ENCODE measurements at regions not wholly inside any gene's neighbourhood (a gene's known extent, or its start where the extent isn't known, plus 50 kb on each side); places are given as distances from the start of the nearest gene placed in this dataset.

DNA sequence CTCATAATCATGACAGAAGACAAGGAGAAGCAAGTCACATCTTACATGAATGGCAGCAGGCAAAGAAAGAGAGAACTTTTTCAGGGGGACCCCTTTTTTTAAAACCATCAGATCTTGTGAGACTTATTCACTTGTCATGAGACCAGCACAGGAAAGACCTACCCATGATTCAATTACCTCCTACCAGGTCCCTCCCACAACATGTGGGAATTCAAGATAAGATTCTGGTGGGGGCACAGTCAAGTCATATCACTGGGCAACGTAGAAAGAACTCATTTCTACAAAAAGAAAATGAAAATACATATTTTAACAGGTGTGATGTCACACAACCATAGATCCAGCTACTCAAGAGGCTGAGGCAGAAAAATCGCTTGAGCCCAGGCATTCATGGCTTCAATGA is 304.1 kb downstream of the IPMK start:
- Histone ChIP-seq H3K9me2 (ENCODE audit: insufficient read depth) (peaks cover 4% of the 10 kb centered on the region; the same call in 1 of the 2 replicates), H3K27me3 (ENCODE audit: insufficient read depth) (no peaks in the 10 kb centered on the region), H4K20me1 (replicated peaks; ENCODE audit: insufficient read depth) (no peaks in the 10 kb centered on the region), H3K27ac (ENCODE audit: low read depth) (no peak overlapping the region), H3F3A (replicated peaks; ENCODE audit: low read depth) (no peaks in the 10 kb centered on the region), H2AFZ (no peak overlapping the region), H3K4me1 (ENCODE audit: insufficient read depth) (no peaks in the 10 kb centered on the region), H3K4me2 (no peak overlapping the region), H3K36me3 (ENCODE audit: insufficient read depth) (no peaks in the 10 kb centered on the region), H3K79me2 (replicated peaks; ENCODE audit: insufficient read depth) (no peaks in the 10 kb centered on the region), H3K4me3 (no peak overlapping the region)
- no peaks in the 10 kb centered on the region for H3K36me3 Mint-ChIP-seq (ENCODE audit: low read depth)
- DNase-seq (ENCODE audit: low spot score) (no peak), ATAC-seq (no peak)
- TF ChIP-seq, protein P1, sequence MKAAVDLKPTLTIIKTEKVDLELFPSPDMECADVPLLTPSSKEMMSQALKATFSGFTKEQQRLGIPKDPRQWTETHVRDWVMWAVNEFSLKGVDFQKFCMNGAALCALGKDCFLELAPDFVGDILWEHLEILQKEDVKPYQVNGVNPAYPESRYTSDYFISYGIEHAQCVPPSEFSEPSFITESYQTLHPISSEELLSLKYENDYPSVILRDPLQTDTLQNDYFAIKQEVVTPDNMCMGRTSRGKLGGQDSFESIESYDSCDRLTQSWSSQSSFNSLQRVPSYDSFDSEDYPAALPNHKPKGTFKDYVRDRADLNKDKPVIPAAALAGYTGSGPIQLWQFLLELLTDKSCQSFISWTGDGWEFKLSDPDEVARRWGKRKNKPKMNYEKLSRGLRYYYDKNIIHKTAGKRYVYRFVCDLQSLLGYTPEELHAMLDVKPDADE (IDR thresholded peaks at IDR 0.05) = no peak
- TF ChIP-seq CREB1 (CRISPR knock-in tag; IDR thresholded peaks at IDR 0.05; ENCODE audit: low read depth) = no peak
- no peaks in the 10 kb centered on the region for H3K4me1 Mint-ChIP-seq
- H3K9me3 Mint-ChIP-seq = no peaks in the 10 kb centered on the region; the same call in 2 of the 3 replicates
- no peak overlapping the region for H3K27ac Mint-ChIP-seq
- peaks cover 1% of the 10 kb centered on the region for H3K27me3 Mint-ChIP-seq (ENCODE audit: insufficient read depth, low read depth, poor library complexity)
- H3K4me3 Mint-ChIP-seq = no peak overlapping the region

DNA sequence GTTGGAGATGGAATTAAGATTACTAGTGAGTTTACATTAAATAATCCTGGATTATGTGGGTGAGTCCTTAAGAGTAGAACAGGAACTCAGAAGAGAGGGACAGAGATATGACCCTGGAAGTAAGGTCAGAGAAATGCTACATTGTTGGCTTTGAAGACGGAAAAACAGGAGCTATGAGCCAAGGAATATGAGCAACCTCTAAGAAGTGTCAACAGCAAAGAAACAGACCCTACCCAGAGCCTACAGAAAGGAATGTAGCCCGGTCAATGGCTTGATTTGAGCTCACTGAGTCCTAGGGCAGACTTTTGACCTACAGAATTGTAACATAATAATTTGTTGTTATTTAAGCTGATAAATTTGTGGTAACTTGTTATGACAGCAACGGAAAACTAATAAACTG is 304.9 kb downstream of the IPMK start:
- no peaks in the 10 kb centered on the region for H4K20me1 ChIP-seq (replicated peaks; ENCODE audit: insufficient read depth)
- no peak for TF ChIP-seq CREB1 (CRISPR knock-in tag; IDR thresholded peaks at IDR 0.05; ENCODE audit: low read depth)
- TF ChIP-seq, protein P2, sequence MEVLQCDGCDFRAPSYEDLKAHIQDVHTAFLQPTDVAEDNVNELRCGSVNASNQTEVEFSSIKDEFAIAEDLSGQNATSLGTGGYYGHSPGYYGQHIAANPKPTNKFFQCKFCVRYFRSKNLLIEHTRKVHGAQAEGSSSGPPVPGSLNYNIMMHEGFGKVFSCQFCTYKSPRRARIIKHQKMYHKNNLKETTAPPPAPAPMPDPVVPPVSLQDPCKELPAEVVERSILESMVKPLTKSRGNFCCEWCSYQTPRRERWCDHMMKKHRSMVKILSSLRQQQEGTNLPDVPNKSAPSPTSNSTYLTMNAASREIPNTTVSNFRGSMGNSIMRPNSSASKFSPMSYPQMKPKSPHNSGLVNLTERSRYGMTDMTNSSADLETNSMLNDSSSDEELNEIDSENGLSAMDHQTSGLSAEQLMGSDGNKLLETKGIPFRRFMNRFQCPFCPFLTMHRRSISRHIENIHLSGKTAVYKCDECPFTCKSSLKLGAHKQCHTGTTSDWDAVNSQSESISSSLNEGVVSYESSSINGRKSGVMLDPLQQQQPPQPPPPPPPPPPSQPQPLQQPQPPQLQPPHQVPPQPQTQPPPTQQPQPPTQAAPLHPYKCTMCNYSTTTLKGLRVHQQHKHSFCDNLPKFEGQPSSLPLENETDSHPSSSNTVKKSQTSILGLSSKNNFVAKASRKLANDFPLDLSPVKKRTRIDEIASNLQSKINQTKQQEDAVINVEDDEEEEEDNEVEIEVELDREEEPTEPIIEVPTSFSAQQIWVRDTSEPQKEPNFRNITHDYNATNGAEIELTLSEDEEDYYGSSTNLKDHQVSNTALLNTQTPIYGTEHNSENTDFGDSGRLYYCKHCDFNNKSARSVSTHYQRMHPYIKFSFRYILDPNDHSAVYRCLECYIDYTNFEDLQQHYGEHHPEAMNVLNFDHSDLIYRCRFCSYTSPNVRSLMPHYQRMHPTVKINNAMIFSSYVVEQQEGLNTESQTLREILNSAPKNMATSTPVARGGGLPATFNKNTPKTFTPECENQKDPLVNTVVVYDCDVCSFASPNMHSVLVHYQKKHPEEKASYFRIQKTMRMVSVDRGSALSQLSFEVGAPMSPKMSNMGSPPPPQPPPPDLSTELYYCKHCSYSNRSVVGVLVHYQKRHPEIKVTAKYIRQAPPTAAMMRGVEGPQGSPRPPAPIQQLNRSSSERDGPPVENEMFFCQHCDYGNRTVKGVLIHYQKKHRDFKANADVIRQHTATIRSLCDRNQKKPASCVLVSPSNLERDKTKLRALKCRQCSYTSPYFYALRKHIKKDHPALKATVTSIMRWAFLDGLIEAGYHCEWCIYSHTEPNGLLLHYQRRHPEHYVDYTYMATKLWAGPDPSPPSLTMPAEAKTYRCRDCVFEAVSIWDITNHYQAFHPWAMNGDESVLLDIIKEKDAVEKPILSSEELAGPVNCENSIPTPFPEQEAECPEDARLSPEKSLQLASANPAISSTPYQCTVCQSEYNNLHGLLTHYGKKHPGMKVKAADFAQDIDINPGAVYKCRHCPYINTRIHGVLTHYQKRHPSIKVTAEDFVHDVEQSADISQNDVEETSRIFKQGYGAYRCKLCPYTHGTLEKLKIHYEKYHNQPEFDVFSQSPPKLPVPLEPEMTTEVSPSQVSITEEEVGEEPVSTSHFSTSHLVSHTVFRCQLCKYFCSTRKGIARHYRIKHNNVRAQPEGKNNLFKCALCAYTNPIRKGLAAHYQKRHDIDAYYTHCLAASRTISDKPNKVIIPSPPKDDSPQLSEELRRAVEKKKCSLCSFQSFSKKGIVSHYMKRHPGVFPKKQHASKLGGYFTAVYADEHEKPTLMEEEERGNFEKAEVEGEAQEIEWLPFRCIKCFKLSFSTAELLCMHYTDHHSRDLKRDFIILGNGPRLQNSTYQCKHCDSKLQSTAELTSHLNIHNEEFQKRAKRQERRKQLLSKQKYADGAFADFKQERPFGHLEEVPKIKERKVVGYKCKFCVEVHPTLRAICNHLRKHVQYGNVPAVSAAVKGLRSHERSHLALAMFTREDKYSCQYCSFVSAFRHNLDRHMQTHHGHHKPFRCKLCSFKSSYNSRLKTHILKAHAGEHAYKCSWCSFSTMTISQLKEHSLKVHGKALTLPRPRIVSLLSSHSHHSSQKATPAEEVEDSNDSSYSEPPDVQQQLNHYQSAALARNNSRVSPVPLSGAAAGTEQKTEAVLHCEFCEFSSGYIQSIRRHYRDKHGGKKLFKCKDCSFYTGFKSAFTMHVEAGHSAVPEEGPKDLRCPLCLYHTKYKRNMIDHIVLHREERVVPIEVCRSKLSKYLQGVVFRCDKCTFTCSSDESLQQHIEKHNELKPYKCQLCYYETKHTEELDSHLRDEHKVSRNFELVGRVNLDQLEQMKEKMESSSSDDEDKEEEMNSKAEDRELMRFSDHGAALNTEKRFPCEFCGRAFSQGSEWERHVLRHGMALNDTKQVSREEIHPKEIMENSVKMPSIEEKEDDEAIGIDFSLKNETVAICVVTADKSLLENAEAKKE (CRISPR knock-in tag; IDR thresholded peaks at IDR 0.05) = no peak
- no peak for TF ChIP-seq STAT1 (IDR thresholded peaks at IDR 0.05; ENCODE audit: unreplicated experiment)
- TF ChIP-seq, protein P3, sequence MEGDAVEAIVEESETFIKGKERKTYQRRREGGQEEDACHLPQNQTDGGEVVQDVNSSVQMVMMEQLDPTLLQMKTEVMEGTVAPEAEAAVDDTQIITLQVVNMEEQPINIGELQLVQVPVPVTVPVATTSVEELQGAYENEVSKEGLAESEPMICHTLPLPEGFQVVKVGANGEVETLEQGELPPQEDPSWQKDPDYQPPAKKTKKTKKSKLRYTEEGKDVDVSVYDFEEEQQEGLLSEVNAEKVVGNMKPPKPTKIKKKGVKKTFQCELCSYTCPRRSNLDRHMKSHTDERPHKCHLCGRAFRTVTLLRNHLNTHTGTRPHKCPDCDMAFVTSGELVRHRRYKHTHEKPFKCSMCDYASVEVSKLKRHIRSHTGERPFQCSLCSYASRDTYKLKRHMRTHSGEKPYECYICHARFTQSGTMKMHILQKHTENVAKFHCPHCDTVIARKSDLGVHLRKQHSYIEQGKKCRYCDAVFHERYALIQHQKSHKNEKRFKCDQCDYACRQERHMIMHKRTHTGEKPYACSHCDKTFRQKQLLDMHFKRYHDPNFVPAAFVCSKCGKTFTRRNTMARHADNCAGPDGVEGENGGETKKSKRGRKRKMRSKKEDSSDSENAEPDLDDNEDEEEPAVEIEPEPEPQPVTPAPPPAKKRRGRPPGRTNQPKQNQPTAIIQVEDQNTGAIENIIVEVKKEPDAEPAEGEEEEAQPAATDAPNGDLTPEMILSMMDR (conservative IDR thresholded peaks at IDR 0.05; ENCODE audit: low read depth in 2 of 2) = no peak
- no peaks in the 10 kb centered on the region for H3K79me2 ChIP-seq (replicated peaks; ENCODE audit: insufficient read depth)
- Mint-ChIP-seq H3K4me3 (no peak overlapping the region), H3K27me3 (ENCODE audit: insufficient read depth, low read depth, poor library complexity) (peaks cover under 1% of the 10 kb centered on the region), H3K27ac (no peak overlapping the region), H3K4me1 (no peaks in the 10 kb centered on the region), H3K9me3 (no peaks in the 10 kb centered on the region; the same call in 2 of the 3 replicates), H3K36me3 (ENCODE audit: low read depth) (no peaks in the 10 kb centered on the region)
- H3F3A ChIP-seq (replicated peaks; ENCODE audit: low read depth) = no peaks in the 10 kb centered on the region
- H3K4me1 ChIP-seq (ENCODE audit: insufficient read depth) = no peaks in the 10 kb centered on the region
- peaks cover 4% of the 10 kb centered on the region; the same call in 1 of the 2 replicates for H3K9me2 ChIP-seq (ENCODE audit: insufficient read depth)
- no peak overlapping the region for H2AFZ ChIP-seq
- no peak overlapping the region for H3K4me2 ChIP-seq
- no peak for DNase-seq (ENCODE audit: low spot score)
- no peaks in the 10 kb centered on the region for H3K36me3 ChIP-seq (ENCODE audit: insufficient read depth)
- no peaks in the 10 kb centered on the region for H3K27me3 ChIP-seq (ENCODE audit: insufficient read depth)
- no peak overlapping the region for H3K4me3 ChIP-seq
- no peak for ATAC-seq
- H3K27ac ChIP-seq (ENCODE audit: low read depth) = no peak overlapping the region
